OCI-LY1 (cell line): ENCODE measurements at regions not wholly inside any gene's neighbourhood (a gene's known extent, or its start where the extent isn't known, plus 50 kb on each side); places are given as distances from the start of the nearest gene placed in this dataset.

Source experiments
- H2AFZ ChIP-seq: fragments of 200-600 bp; sonication (generic), shearing (Covaris generic); 2 replicates; pipeline ENCODE4 v1.6.0; 2014; ENCODE audit warnings: antibody characterized with exemption, mild to moderate bottlenecking, low read length
- H3F3A ChIP-seq: fragments of 200-600 bp; sonication (generic), shearing (Covaris generic); 2 replicates; pipeline ENCODE4 v1.6.0; 2014; ENCODE audit warnings: mild to moderate bottlenecking, antibody characterized with exemption, low read length, moderate library complexity; ENCODE audit not compliant: insufficient read depth
- H3K27ac ChIP-seq: fragments of 200-600 bp; sonication (generic); 2 replicates; pipeline ENCODE4 v1.5.1; 2014; ENCODE audit warnings: low read length, mixed run types, mild to moderate bottlenecking, low read depth; ENCODE audit not compliant: poor library complexity, severe bottlenecking
- H3K27me3 ChIP-seq: fragments of 200-600 bp; sonication (generic); 2 replicates; pipeline ENCODE4 v1.6.0; 2014; ENCODE audit warnings: antibody characterized with exemption, mild to moderate bottlenecking, low read length, moderate library complexity; ENCODE audit not compliant: insufficient read depth
- H3K36me3 ChIP-seq: fragments of 200-600 bp; sonication (generic); 2 replicates; pipeline ENCODE4 v1.6.1; 2014; ENCODE audit warnings: mild to moderate bottlenecking, antibody characterized with exemption, low read length, moderate library complexity, mixed read lengths; ENCODE audit not compliant: insufficient read depth
- H3K4me1 ChIP-seq: fragments of 200-600 bp; sonication (generic); 2 replicates; pipeline ENCODE4 v1.5.1; 2014; ENCODE audit warnings: mild to moderate bottlenecking, low read length, moderate library complexity; ENCODE audit not compliant: insufficient read depth, severe bottlenecking
- H3K4me2 ChIP-seq: fragments of 200-600 bp; sonication (generic), shearing (Covaris generic); 2 replicates; pipeline ENCODE4 v1.6.1; 2014; ENCODE audit warnings: low read length
- H3K4me3 ChIP-seq: fragments of 200-600 bp; sonication (generic); 2 replicates; pipeline ENCODE4 v1.5.1; 2014; ENCODE audit warnings: low read length, low read depth, mild to moderate bottlenecking, mixed read lengths; ENCODE audit not compliant: poor library complexity, severe bottlenecking
- H3K79me2 ChIP-seq: fragments of 200-600 bp; shearing (Covaris generic); 2 replicates; pipeline ENCODE4 v1.6.1; 2016; ENCODE audit warnings: mixed run types, low read length, mixed read lengths; ENCODE audit not compliant: insufficient read depth
- H3K9ac ChIP-seq: fragments of 200-600 bp; sonication (generic), shearing (Covaris generic); 2 replicates; pipeline ENCODE4 v1.6.1; 2014; ENCODE audit warnings: mild to moderate bottlenecking, low read length, mixed read lengths
- H3K9me2 ChIP-seq: fragments of 200-600 bp; sonication (generic), shearing (Covaris generic); 2 replicates; pipeline ENCODE4 v1.6.1; 2014; ENCODE audit warnings: low read depth, mild to moderate bottlenecking, low read length, mixed read lengths
- H3K9me3 ChIP-seq: fragments of 200-600 bp; shearing (Covaris generic); 2 replicates; pipeline ENCODE4 v1.6.1; 2014; ENCODE audit warnings: low read length, mixed read lengths
- H4K20me1 ChIP-seq: fragments of 200-600 bp; sonication (generic), shearing (Covaris generic); 2 replicates; pipeline ENCODE4 v1.6.0; 2016; ENCODE audit warnings: mild to moderate bottlenecking, low read length; ENCODE audit not compliant: insufficient read depth
- EZH2 ChIP-seq: fragments of 200-600 bp; sonication (generic), shearing (Covaris generic); IDR thresholded peaks from 2 replicates; pipeline ENCODE4 v1.8.0; 2017; ENCODE audit warnings: borderline replicate concordance, mixed run types, mild to moderate bottlenecking, antibody characterized with exemption, low read length, moderate library complexity, mixed read lengths
- TF ChIP-seq, protein P1 (sequence below): fragments of 200-600 bp; sonication (generic), shearing (Covaris generic); IDR thresholded peaks from 2 replicates; pipeline ENCODE4 v1.5.1; 2017; ENCODE audit warnings: mild to moderate bottlenecking, antibody characterized with exemption, low read length, moderate library complexity, mixed read lengths

- no peak overlapping the region for H3K9ac ChIP-seq
- no peak overlapping the region for H2AFZ ChIP-seq
- H3K79me2 ChIP-seq = no peaks in the 10 kb centered on the region
- no peaks in the 10 kb centered on the region for H3K9me2 ChIP-seq
- no peaks in the 10 kb centered on the region for H3K4me1 ChIP-seq
- H3K4me3 ChIP-seq = no peak overlapping the region
- H3K27ac ChIP-seq = no peak overlapping the region
- TF ChIP-seq, protein P1, sequence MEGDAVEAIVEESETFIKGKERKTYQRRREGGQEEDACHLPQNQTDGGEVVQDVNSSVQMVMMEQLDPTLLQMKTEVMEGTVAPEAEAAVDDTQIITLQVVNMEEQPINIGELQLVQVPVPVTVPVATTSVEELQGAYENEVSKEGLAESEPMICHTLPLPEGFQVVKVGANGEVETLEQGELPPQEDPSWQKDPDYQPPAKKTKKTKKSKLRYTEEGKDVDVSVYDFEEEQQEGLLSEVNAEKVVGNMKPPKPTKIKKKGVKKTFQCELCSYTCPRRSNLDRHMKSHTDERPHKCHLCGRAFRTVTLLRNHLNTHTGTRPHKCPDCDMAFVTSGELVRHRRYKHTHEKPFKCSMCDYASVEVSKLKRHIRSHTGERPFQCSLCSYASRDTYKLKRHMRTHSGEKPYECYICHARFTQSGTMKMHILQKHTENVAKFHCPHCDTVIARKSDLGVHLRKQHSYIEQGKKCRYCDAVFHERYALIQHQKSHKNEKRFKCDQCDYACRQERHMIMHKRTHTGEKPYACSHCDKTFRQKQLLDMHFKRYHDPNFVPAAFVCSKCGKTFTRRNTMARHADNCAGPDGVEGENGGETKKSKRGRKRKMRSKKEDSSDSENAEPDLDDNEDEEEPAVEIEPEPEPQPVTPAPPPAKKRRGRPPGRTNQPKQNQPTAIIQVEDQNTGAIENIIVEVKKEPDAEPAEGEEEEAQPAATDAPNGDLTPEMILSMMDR = no peak
- no peak for TF ChIP-seq EZH2
- H3K9me3 ChIP-seq = no peaks in the 10 kb centered on the region
- H3K27me3 ChIP-seq = no peaks in the 10 kb centered on the region
- no peaks in the 10 kb centered on the region for H3K36me3 ChIP-seq
- no peaks in the 10 kb centered on the region for H3F3A ChIP-seq
- H3K4me2 ChIP-seq = no peak overlapping the region
- H4K20me1 ChIP-seq = no peaks in the 10 kb centered on the region
Measured at GRCh38 chr2:105634198-105634597, 110.5 kb upstream of the NCK2 start.

DNA sequence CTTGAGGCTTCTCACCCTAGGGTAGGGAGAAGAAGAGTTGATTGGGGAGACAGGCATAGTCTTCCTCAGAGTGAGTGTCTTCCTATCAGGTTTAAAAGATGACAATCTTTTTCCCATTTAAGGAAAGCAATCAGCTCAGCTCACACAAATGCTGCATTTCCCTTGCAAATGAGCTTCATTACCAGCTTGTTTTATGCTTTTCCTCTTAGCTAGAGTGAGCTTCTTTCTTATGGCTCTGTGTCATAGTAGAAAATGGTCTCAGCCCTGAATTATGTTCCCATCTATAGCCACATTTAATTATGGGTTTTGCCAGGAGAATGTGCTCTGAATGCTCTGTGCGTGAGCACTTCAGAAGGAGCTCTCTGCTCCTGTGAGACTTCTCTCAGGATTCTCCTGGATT is 112.8 kb upstream of the NCK2 start:
- no peaks in the 10 kb centered on the region for H3K9me3 ChIP-seq
- no peaks in the 10 kb centered on the region for H3K36me3 ChIP-seq
- H3K79me2 ChIP-seq = no peaks in the 10 kb centered on the region
- H4K20me1 ChIP-seq = no peaks in the 10 kb centered on the region
- no peaks in the 10 kb centered on the region for H3K4me1 ChIP-seq
- no peaks in the 10 kb centered on the region for H3F3A ChIP-seq
- no peak overlapping the region for H3K9ac ChIP-seq
- TF ChIP-seq, protein P1 = no peak
- TF ChIP-seq EZH2 = no peak
- no peak overlapping the region for H3K27ac ChIP-seq
- H3K4me3 ChIP-seq = no peak overlapping the region
- H3K4me2 ChIP-seq = no peak overlapping the region
- H3K9me2 ChIP-seq = no peaks in the 10 kb centered on the region
- no peak overlapping the region for H2AFZ ChIP-seq
- H3K27me3 ChIP-seq = no peaks in the 10 kb centered on the region

DNA sequence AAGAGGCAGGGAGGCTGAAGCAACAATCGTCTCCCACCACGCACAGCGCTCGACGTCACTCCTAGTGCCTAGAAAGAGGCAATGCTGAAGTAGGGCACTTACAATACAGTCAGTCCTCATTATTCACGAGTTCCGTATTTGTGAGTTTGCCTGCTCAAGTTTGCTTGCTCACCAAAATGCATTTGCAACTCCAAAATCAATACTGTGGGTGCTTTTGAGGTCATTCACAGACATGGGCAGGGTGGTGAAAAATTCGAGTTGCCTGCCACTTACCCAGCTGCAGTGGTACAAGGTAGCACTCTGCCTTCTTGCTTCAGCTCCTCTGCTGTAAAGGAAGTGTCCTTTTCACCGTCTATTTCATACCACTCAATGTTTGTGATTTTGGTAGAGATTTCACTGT is 113.7 kb upstream of the NCK2 start:
- TF ChIP-seq EZH2 = no peak
- TF ChIP-seq, protein P1 = no peak
- H3K9ac ChIP-seq = no peak overlapping the region
- no peaks in the 10 kb centered on the region for H3K4me1 ChIP-seq
- H3K79me2 ChIP-seq = no peaks in the 10 kb centered on the region
- H3K4me3 ChIP-seq = no peak overlapping the region
- H3K27ac ChIP-seq = no peak overlapping the region
- H3K9me2 ChIP-seq = no peaks in the 10 kb centered on the region
- no peaks in the 10 kb centered on the region for H3F3A ChIP-seq
- no peak overlapping the region for H2AFZ ChIP-seq
- H3K4me2 ChIP-seq = no peak overlapping the region
- H3K9me3 ChIP-seq = no peaks in the 10 kb centered on the region
- H4K20me1 ChIP-seq = no peaks in the 10 kb centered on the region
- H3K36me3 ChIP-seq = no peaks in the 10 kb centered on the region
- no peaks in the 10 kb centered on the region for H3K27me3 ChIP-seq
